ENCODE measurements at regions not wholly inside any gene's neighbourhood (a gene's known extent, or its start where the extent isn't known, plus 50 kb on each side); places are given as distances from the start of the nearest gene placed in this dataset.

DNA sequence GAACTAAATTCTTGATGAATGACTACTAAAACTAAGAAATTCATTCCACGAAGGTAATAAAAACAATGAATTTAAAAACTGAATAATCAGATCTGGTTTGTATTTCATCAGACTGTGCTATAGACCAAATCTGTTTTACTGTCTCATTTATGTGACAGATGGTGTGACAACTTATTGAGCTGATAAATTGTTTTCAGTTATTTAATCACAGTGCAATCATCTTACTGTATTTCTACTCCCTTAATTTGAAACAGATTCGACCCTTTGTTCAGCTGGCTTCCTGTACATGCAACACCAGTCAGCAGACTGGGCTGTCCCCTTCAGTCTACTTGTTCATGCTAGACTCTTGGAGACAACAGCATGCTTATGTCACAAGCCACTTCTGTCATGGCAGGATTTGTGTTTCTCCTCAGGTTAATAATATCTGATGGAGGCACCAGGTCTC is 150.9 kb downstream of the MBL2 start:
- intact Hi-C loops (cut with micrococcal nuclease), result no loop called here
- Histone ChIP-seq H2AFZ (ENCODE audit: low read depth, low read length, poor library complexity, severe bottlenecking) (no peak overlapping the region), H3K36me3 (ENCODE audit: control insufficient read depth in 1 of 2, insufficient read depth in 2 of 2, low read length in 2 of 2) (no peaks in the 10 kb centered on the region), H3K27ac (ENCODE audit: low read depth, low read length) (no peak overlapping the region), H4K20me1 (ENCODE audit: insufficient read depth) (no peaks in the 10 kb centered on the region), H3K9me2 (ENCODE audit: insufficient read depth) (no peaks in the 10 kb centered on the region), H3K9me3 (ENCODE audit: control insufficient read depth in 1 of 2, insufficient read depth in 1 of 2, low read depth in 1 of 2, low read length in 2 of 2) (no peaks in the 10 kb centered on the region), H3K4me1 (ENCODE audit: control insufficient read depth in 1 of 2, insufficient read depth in 2 of 2, low read length in 2 of 2) (no peaks in the 10 kb centered on the region), H3K9ac (ENCODE audit: low read length) (no peak overlapping the region), H3K27me3 (ENCODE audit: insufficient read depth, low read length) (no peaks in the 10 kb centered on the region), H3K4me2 (ENCODE audit: low read length) (no peak overlapping the region), H3K4me3 (replicated peaks in 1 of 2; ENCODE audit: low read depth in 1 of 2, low read length in 2 of 2) (no peak overlapping the region), H3K79me2 (ENCODE audit: insufficient read depth, low read length) (no peaks in the 10 kb centered on the region)
- ChIA-PET RAD21 (ENCODE audit: low non-redundant PET in 1 of 2, low total read pairs in 2 of 2, uncharacterized antibody in 2 of 2, unreplicated experiment in 2 of 2) (no interaction called here), POLR2A (no interaction called here), CTCF (no interaction called here)
- no peak for TF ChIP-seq SIN3A (IDR thresholded peaks at IDR 0.05; ENCODE audit: low read depth)
- TF ChIP-seq ZBTB33 (IDR thresholded peaks at IDR 0.05; ENCODE audit: extremely low read depth, insufficient replicate concordance, low read length), result no peak
- TF ChIP-seq JUND (IDR thresholded peaks at IDR 0.05), result no peak
- BruUV-seq (replicated peaks), result no TSS peak
- DNase-seq (ENCODE audit: low read depth, low spot score), result no peak
- no peak for ATAC-seq

GRCh38 chr10:52623761-52624160 is 148.8 kb downstream of the MBL2 start:
- DNase-seq (ENCODE audit: low read depth, low spot score) (no peak), ATAC-seq (no peak)
- no peaks in the 10 kb centered on the region for H3K27me3 ChIP-seq (ENCODE audit: insufficient read depth, low read length)
- no TSS peak for BruUV-seq (replicated peaks)
- H3K79me2 ChIP-seq (ENCODE audit: insufficient read depth, low read length), result no peaks in the 10 kb centered on the region
- no peaks in the 10 kb centered on the region for H3K9me2 ChIP-seq (ENCODE audit: insufficient read depth)
- H3K27ac ChIP-seq (ENCODE audit: low read depth, low read length), result no peak overlapping the region
- no peaks in the 10 kb centered on the region for H4K20me1 ChIP-seq (ENCODE audit: insufficient read depth)
- RAD21 ChIA-PET (ENCODE audit: low non-redundant PET in 1 of 2, low total read pairs in 2 of 2, uncharacterized antibody in 2 of 2, unreplicated experiment in 2 of 2), result no interaction called here
- no peaks in the 10 kb centered on the region for H3K9me3 ChIP-seq (ENCODE audit: control insufficient read depth in 1 of 2, insufficient read depth in 1 of 2, low read depth in 1 of 2, low read length in 2 of 2)
- no peak overlapping the region for H3K9ac ChIP-seq (ENCODE audit: low read length)
- no peaks in the 10 kb centered on the region for H3K4me1 ChIP-seq (ENCODE audit: control insufficient read depth in 1 of 2, insufficient read depth in 2 of 2, low read length in 2 of 2)
- no peak for TF ChIP-seq ZFX (IDR thresholded peaks at IDR 0.05)
- no peak for TF ChIP-seq EZH2 (IDR thresholded peaks at IDR 0.05)
- TF ChIP-seq POLR2AphosphoS5 (IDR thresholded peaks at IDR 0.05; ENCODE audit: low read depth, low read length), result no peak
- no peak for TF ChIP-seq ELF1 (IDR thresholded peaks at IDR 0.05; ENCODE audit: borderline replicate concordance, low read depth)
- no peak for TF ChIP-seq EZH2phosphoT487 (IDR thresholded peaks at IDR 0.05; ENCODE audit: borderline replicate concordance)
- no peak for TF ChIP-seq YY1 (IDR thresholded peaks at IDR 0.05; ENCODE audit: extremely low read depth, insufficient replicate concordance, low read depth, low read length)
- no peak overlapping the region for H3K4me2 ChIP-seq (ENCODE audit: low read length)
- H2AFZ ChIP-seq (ENCODE audit: low read depth, low read length, poor library complexity, severe bottlenecking), result no peak overlapping the region
- intact Hi-C loops (cut with micrococcal nuclease), result no loop called here
- POLR2A ChIA-PET, result no interaction called here
- CTCF ChIA-PET, result no interaction called here
- H3K36me3 ChIP-seq (ENCODE audit: control insufficient read depth in 1 of 2, insufficient read depth in 2 of 2, low read length in 2 of 2), result no peaks in the 10 kb centered on the region
- H3K4me3 ChIP-seq (replicated peaks in 1 of 2; ENCODE audit: low read depth in 1 of 2, low read length in 2 of 2), result no peak overlapping the region

Measured in HCT116 (cell line).